Suprapubic skin (tissue), 4 donors: ENCODE measurements at regions not wholly inside any gene's neighbourhood (a gene's known extent, or its start where the extent isn't known, plus 50 kb on each side); places are given as distances from the start of the nearest gene placed in this dataset.

Experiments used
- CTCF ChIP-seq, 2 donors: fragments of 200-600 bp in 1 of 2; fragments of 450-650 bp in 1 of 2; sonication (generic) in 1 of 2; IDR thresholded peaks; one replicate each; pipeline ENCODE4 v1.5.1; 2016 to 2019; ENCODE audit warnings: antibody characterized with exemption in 2 of 2, mild to moderate bottlenecking in 1 of 2, moderate library complexity in 1 of 2
- POLR2A ChIP-seq, 2 donors: fragments of 450-650 bp; IDR thresholded peaks; one replicate each; pipeline ENCODE4 v1.6.1; 2017; ENCODE audit warnings: antibody characterized with exemption in 2 of 2, mild to moderate bottlenecking in 2 of 2, moderate library complexity in 2 of 2
- POLR2AphosphoS5 ChIP-seq, 3 donors: sonication (generic); formaldehyde crosslinking; IDR thresholded peaks; one replicate each; pipeline ENCODE4 v1.6.1; 2017; ENCODE audit warnings: antibody characterized with exemption in 3 of 3

GRCh38 chr15:46416544-46416943 is 781.7 kb downstream of the SQOR start:
- TF ChIP-seq POLR2AphosphoS5 (IDR thresholded peaks at IDR 0.05) (no peak), POLR2A (IDR thresholded peaks at IDR 0.05) (no peak), CTCF (IDR thresholded peaks at IDR 0.05) (no peak)
